BLaER1 (cell line): ENCODE measurements at regions not wholly inside any gene's neighbourhood (a gene's known extent, or its start where the extent isn't known, plus 50 kb on each side); places are given as distances from the start of the nearest gene placed in this dataset.
"Not testable (repeated sequence)": the region's sequence is repeated elsewhere in the genome, so short reads cannot be mapped to it uniquely, and the experiment has no call there.

Experiments
- H3K27ac ChIP-seq: shearing (Covaris generic); formaldehyde crosslinking; 2 replicates; pipeline ENCODE4 v1.8.1; 2022
- H3K27me3 ChIP-seq: shearing (Covaris generic); formaldehyde crosslinking; 2 replicates; pipeline ENCODE4 v1.8.1; 2022
- H3K36me3 ChIP-seq: shearing (Covaris generic); formaldehyde crosslinking; 2 replicates; pipeline ENCODE4 v1.8.1; 2022
- H3K4me1 ChIP-seq: shearing (Covaris generic); formaldehyde crosslinking; 2 replicates; pipeline ENCODE4 v1.8.1; 2022
- H3K4me2 ChIP-seq: shearing (Covaris generic); formaldehyde crosslinking; 2 replicates; pipeline ENCODE4 v1.8.1; 2022
- H3K4me3 ChIP-seq: shearing (Covaris generic); formaldehyde crosslinking; 2 replicates; pipeline ENCODE4 v1.8.1; 2022
- H3K9ac ChIP-seq: shearing (Covaris generic); formaldehyde crosslinking; 2 replicates; pipeline ENCODE4 v1.8.1; 2022
- H3K9me3 ChIP-seq: shearing (Covaris generic); formaldehyde crosslinking; 2 replicates; pipeline ENCODE4 v1.8.1; 2022
- H4K20me1 ChIP-seq: shearing (Covaris generic); formaldehyde crosslinking; 2 replicates; pipeline ENCODE4 v1.8.1; 2022
- Cebpa-rat ChIP-seq: shearing (Covaris generic); IDR thresholded peaks from 2 replicates; pipeline ENCODE4 v1.8.1; 2022

DNA sequence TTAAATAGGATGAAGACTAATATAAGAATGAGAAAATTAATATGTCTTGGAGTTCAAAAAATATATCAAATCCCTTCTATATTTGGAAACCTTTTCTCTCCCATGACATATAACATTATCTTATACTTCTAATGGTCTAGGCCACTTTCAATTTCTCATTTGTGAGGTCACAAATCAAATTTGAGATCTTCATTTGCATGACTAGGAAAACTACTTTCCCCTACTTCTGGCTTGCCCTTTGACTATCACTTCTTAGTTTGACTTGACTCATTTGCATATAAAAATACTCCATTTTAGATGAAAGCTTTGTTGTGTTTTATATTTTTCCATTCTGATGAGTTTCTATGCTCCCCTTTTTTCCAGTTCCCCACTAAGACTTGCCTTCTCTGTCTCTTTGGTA lies 598.6 kb upstream of the TBL1XR1 start:
- Histone ChIP-seq H3K4me1 (peaks cover 7% of the 10 kb centered on the region), H3K4me2 (no peak overlapping the region), H3K36me3 (no peaks in the 10 kb centered on the region), H3K9me3 (peaks cover 16% of the 10 kb centered on the region), H4K20me1 (no peaks in the 10 kb centered on the region), H3K27ac (no peak overlapping the region), H3K9ac (no peak overlapping the region), H3K27me3 (no peaks in the 10 kb centered on the region), H3K4me3 (no peak overlapping the region)
- TF ChIP-seq Cebpa-rat: no peak

GRCh38 chr3:177800147-177800546 lies 602.9 kb upstream of the TBL1XR1 start:
- H3K9me3 ChIP-seq: peaks cover 15% of the 10 kb centered on the region; the same call in 1 of the 2 replicates
- H3K36me3 ChIP-seq, H4K20me1 ChIP-seq, H3K9ac ChIP-seq, H3K4me1 ChIP-seq, H3K27ac ChIP-seq, H3K27me3 ChIP-seq, H3K4me3 ChIP-seq, H3K4me2 ChIP-seq: not testable (repeated sequence)

DNA sequence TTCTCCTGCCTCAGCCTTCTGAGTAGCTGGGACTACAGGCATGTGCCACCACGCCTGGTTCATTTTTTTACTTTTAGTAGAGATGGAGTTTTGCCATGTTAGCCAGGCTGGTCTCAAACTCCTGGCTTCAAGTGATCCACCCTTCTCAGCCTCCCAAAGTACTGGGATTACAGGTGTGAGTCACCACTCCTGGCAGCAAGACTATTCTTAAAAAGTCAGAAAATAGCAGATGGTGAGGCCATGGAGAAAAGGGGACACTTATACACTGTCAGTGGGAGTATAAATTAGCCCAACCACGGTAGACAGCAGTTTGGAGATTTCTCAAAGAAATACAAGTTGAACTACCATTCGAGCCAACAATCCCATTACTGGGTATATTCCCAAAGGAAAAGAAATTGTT lies 603.3 kb upstream of the TBL1XR1 start:
- TF ChIP-seq Cebpa-rat: no peak
- no peak overlapping the region for H3K4me2 ChIP-seq

DNA sequence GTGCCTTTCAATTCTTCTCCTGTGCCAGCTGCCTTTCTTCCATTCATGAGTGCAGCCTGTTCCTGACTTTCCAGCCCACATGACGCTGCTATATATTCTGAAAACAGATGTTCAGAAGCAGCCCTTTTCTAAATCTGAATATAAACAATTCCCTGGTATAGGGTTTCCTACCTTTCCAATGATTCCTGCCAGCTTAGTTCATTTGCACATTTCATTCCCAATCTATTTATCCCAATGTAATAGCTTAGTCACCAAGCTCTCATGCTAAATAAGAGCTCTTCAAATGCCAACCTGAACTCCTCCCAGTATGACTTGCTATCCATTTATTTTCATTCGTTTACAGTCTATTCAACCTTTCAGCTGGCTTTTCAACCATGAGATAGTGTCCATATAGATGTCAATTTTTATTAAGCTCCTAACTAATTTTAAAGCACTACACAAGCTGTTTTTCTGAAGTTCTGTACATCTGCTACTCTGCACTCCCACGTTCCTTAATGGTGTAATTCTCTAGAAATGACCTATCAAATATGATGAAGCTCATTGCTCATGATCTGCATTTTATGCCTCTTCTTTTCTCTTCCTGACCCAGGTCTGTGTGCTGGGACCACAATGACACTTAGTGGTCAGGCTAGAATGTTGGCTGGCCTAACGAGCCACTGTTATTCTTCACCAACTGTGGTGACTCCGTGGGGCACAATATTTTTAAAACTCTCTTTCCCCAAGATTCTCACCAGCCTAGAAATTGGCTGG lies 605.0 kb upstream of the TBL1XR1 start:
- H4K20me1 ChIP-seq: no peaks in the 10 kb centered on the region
- H3K27ac ChIP-seq: no peak overlapping the region
- no peaks in the 10 kb centered on the region for H3K36me3 ChIP-seq
- no peak for TF ChIP-seq Cebpa-rat
- H3K9ac ChIP-seq: no peak overlapping the region
- H3K4me1 ChIP-seq: no peaks in the 10 kb centered on the region
- no peaks in the 10 kb centered on the region for H3K27me3 ChIP-seq
- no peak overlapping the region for H3K4me2 ChIP-seq
- H3K9me3 ChIP-seq: peaks cover 31% of the 10 kb centered on the region
- no peak overlapping the region for H3K4me3 ChIP-seq

More for the DNA sequence above, 603.3 kb upstream of the TBL1XR1 start:
- no peaks in the 10 kb centered on the region for H4K20me1 ChIP-seq
- no peak overlapping the region for H3K27ac ChIP-seq
- H3K36me3 ChIP-seq: no peaks in the 10 kb centered on the region
- H3K4me1 ChIP-seq: no peaks in the 10 kb centered on the region
- H3K4me3 ChIP-seq: no peak overlapping the region
- H3K27me3 ChIP-seq: no peaks in the 10 kb centered on the region
- no peak overlapping the region for H3K9ac ChIP-seq
- H3K9me3 ChIP-seq: peaks cover 19% of the 10 kb centered on the region; the same call in 1 of the 2 replicates

- no peaks in the 10 kb centered on the region for H4K20me1 ChIP-seq
- H3K9ac ChIP-seq: no peak overlapping the region
- H3K9me3 ChIP-seq: peaks cover 38% of the 10 kb centered on the region
- no peak overlapping the region for H3K27ac ChIP-seq
- no peak for TF ChIP-seq Cebpa-rat
- H3K4me1 ChIP-seq: no peaks in the 10 kb centered on the region
- H3K36me3 ChIP-seq: no peaks in the 10 kb centered on the region
- H3K4me3 ChIP-seq: no peak overlapping the region
- no peaks in the 10 kb centered on the region for H3K27me3 ChIP-seq
- no peak overlapping the region for H3K4me2 ChIP-seq
Measured at GRCh38 chr3:177803500-177803899, 606.2 kb upstream of the TBL1XR1 start.

DNA sequence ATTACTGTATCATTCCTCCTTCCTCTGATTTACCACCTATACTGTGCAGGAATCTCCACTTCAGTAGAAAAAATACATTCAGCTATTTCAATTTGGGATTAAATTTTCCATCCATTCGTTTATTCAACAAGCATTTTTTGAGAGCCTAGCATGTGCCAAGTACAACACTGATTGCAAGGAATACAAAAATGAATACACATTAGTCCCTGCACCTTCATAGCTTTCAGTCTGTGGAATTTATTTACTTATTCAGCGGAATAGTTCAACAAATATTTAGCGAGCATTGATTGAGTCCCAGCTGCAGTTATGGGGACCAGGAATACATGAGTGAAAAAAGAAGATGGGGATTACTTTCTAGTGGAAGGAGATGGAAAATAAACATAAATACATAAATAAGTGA lies 606.8 kb upstream of the TBL1XR1 start:
- Histone ChIP-seq H3K9me3 (peaks cover 42% of the 10 kb centered on the region), H3K27me3 (no peaks in the 10 kb centered on the region), H3K27ac (no peak overlapping the region), H3K4me3 (no peak overlapping the region), H4K20me1 (no peaks in the 10 kb centered on the region), H3K36me3 (no peaks in the 10 kb centered on the region), H3K4me2 (no peak overlapping the region), H3K9ac (no peak overlapping the region), H3K4me1 (no peaks in the 10 kb centered on the region)
- TF ChIP-seq Cebpa-rat: no peak

DNA sequence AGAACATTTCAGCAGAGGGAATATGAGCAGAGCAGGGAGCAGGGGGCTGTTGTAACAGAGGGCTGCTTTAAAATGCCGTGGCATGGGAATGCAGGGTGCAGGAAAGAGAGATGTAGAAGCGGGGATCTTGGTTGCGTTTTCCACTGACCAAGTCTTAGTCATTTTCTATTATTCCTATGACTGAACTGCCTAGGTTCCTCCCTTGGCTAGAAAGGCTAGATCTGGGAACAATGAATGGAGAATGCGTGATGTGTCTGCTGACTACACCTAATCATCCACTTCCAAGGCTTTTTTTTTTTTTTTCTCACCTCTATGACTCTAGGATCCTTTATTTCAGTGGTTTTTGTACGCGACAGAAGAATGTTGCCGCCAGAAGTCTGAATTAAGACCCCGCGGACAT lies 607.4 kb upstream of the TBL1XR1 start:
- no peaks in the 10 kb centered on the region for H3K27me3 ChIP-seq
- no peak overlapping the region for H3K4me3 ChIP-seq
- no peaks in the 10 kb centered on the region for H3K4me1 ChIP-seq
- no peak overlapping the region for H3K9ac ChIP-seq
- no peak overlapping the region for H3K4me2 ChIP-seq
- H3K9me3 ChIP-seq: peaks cover 46% of the 10 kb centered on the region
- no peak for TF ChIP-seq Cebpa-rat
- H3K36me3 ChIP-seq: no peaks in the 10 kb centered on the region
- no peaks in the 10 kb centered on the region for H4K20me1 ChIP-seq
- H3K27ac ChIP-seq: no peak overlapping the region

GRCh38 chr3:177807150-177807875 lies 610.0 kb upstream of the TBL1XR1 start:
- no peaks in the 10 kb centered on the region for H3K36me3 ChIP-seq
- no peak overlapping the region for H3K27ac ChIP-seq
- H3K4me2 ChIP-seq: no peak overlapping the region
- H3K4me1 ChIP-seq: peaks cover 18% of the 10 kb centered on the region
- H4K20me1 ChIP-seq: no peaks in the 10 kb centered on the region
- H3K4me3 ChIP-seq: no peak overlapping the region
- no peak for TF ChIP-seq Cebpa-rat
- H3K27me3 ChIP-seq: no peaks in the 10 kb centered on the region
- no peak overlapping the region for H3K9ac ChIP-seq
- peaks cover 41% of the 10 kb centered on the region for H3K9me3 ChIP-seq

- not testable (repeated sequence) for H3K4me3 ChIP-seq, H3K27ac ChIP-seq, H3K27me3 ChIP-seq, H3K9ac ChIP-seq, H4K20me1 ChIP-seq, H3K4me2 ChIP-seq, H3K36me3 ChIP-seq
- Histone ChIP-seq H3K9me3 (peaks cover 41% of the 10 kb centered on the region), H3K4me1 (peaks cover 18% of the 10 kb centered on the region)
Measured at GRCh38 chr3:177808928-177809478, 611.7 kb upstream of the TBL1XR1 start.

DNA sequence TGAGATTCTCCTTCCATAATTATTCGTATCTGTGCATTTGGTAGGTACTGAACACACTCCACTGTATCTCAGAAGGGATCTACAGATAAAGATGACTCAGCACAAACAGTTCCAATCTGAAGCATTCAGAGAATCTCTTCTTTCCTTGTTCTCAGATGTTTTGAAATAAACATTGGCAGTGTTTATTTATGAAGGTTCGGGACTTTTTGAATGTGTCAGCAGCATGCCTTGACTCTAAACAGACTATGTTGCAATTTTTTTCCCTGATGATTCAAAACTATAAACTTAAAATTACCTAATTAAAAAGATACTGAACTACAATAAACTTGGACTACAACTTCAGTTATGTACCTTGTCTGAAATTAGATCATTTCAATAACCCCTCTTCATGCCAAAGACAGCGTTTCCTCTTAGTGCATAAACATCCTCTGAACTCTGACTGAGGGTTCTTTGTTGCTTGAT lies 612.9 kb upstream of the TBL1XR1 start:
- H3K36me3 ChIP-seq: no peaks in the 10 kb centered on the region
- peaks cover 18% of the 10 kb centered on the region for H3K4me1 ChIP-seq
- H3K27me3 ChIP-seq: no peaks in the 10 kb centered on the region
- no peak overlapping the region for H3K4me3 ChIP-seq
- no peak overlapping the region for H3K4me2 ChIP-seq
- H3K27ac ChIP-seq: no peak overlapping the region
- peaks cover 34% of the 10 kb centered on the region for H3K9me3 ChIP-seq
- no peaks in the 10 kb centered on the region for H4K20me1 ChIP-seq
- no peak for TF ChIP-seq Cebpa-rat
- H3K9ac ChIP-seq: no peak overlapping the region
